ENCODE measurements at regions not wholly inside any gene's neighbourhood (a gene's known extent, or its start where the extent isn't known, plus 50 kb on each side); places are given as distances from the start of the nearest gene placed in this dataset.

GRCh38 chr12:31876568-31877424 lies 82.4 kb upstream of the RESF1 start:
- 48 to 52% methylated on average over 13 of the region's 13 CpGs for WGBS, 2 donors
- Histone ChIP-seq H3K4me3 (no peak overlapping the region), H3K27me3 (no peaks in the 10 kb centered on the region), H3K4me1 (peaks cover 7% of the 10 kb centered on the region), H3K9me3 (no peaks in the 10 kb centered on the region), H3K27ac (no peak overlapping the region), H3K36me3 (ENCODE audit: low read depth, missing control alignments) (no peaks in the 10 kb centered on the region)
- no peak for DNase-seq
- no peak for TF ChIP-seq CTCF (IDR thresholded peaks at IDR 0.05)
- TF ChIP-seq POLR2A (IDR thresholded peaks at IDR 0.05) = no peak
- intact Hi-C loops (cut with DNase I; ENCODE audit: low total_unique reads) = no loop called here

GRCh38 chr12:31875609-31875964 lies 83.6 kb upstream of the RESF1 start:
- H3K27ac ChIP-seq = no peak overlapping the region
- no peak for DNase-seq

GRCh38 chr12:31874961-31875608 lies 84.1 kb upstream of the RESF1 start:
- no peak overlapping the region for H3K27ac ChIP-seq
- H3K4me3 ChIP-seq = no peak overlapping the region
- H3K4me1 ChIP-seq = peaks cover 2% of the 10 kb centered on the region
- no peak for DNase-seq
- intact Hi-C loops (cut with DNase I; ENCODE audit: low total_unique reads) = no loop called here
- H3K27me3 ChIP-seq = no peaks in the 10 kb centered on the region
- WGBS, 2 donors = 60 to 72% methylated on average over 6 of the region's 6 CpGs
- TF ChIP-seq CTCF (IDR thresholded peaks at IDR 0.05) (no peak), POLR2A (IDR thresholded peaks at IDR 0.05) (no peak)
- H3K36me3 ChIP-seq (ENCODE audit: low read depth, missing control alignments) = no peaks in the 10 kb centered on the region
- H3K9me3 ChIP-seq = no peaks in the 10 kb centered on the region

More at GRCh38 chr12:31875609-31875964, 83.6 kb upstream of the RESF1 start:
- TF ChIP-seq CTCF (IDR thresholded peaks at IDR 0.05) (no peak), POLR2A (IDR thresholded peaks at IDR 0.05) (no peak)
- WGBS, 2 donors = 92 to 95% methylated on average over 8 of the region's 8 CpGs
- H3K36me3 ChIP-seq (ENCODE audit: low read depth, missing control alignments) = no peaks in the 10 kb centered on the region
- intact Hi-C loops (cut with DNase I; ENCODE audit: low total_unique reads) = no loop called here
- H3K4me1 ChIP-seq = peaks cover 7% of the 10 kb centered on the region
- no peak overlapping the region for H3K4me3 ChIP-seq
- H3K27me3 ChIP-seq = no peaks in the 10 kb centered on the region
- H3K9me3 ChIP-seq = no peaks in the 10 kb centered on the region

GRCh38 chr12:31872831-31873604 lies 86.2 kb upstream of the RESF1 start:
- intact Hi-C loops (cut with DNase I; ENCODE audit: low total_unique reads) = no loop called here
- H3K4me3 ChIP-seq = no peak overlapping the region
- no peaks in the 10 kb centered on the region for H3K36me3 ChIP-seq (ENCODE audit: low read depth, missing control alignments)
- no peak overlapping the region for H3K27ac ChIP-seq
- TF ChIP-seq POLR2A (IDR thresholded peaks at IDR 0.05) = no peak
- no peak for TF ChIP-seq CTCF (IDR thresholded peaks at IDR 0.05)
- no peaks in the 10 kb centered on the region for H3K9me3 ChIP-seq
- H3K4me1 ChIP-seq = peaks cover 2% of the 10 kb centered on the region
- 80 to 82% methylated on average over 19 of the region's 19 CpGs for WGBS, 2 donors
- DNase-seq = no peak
- no peaks in the 10 kb centered on the region for H3K27me3 ChIP-seq
